H1 (cell line): ENCODE measurements at regions not wholly inside any gene's neighbourhood (a gene's known extent, or its start where the extent isn't known, plus 50 kb on each side); places are given as distances from the start of the nearest gene placed in this dataset.

Experiments
- CTCF ChIA-PET: fragments of 300-600 bp; sonication (Branson Sonifier 250); formaldehyde crosslinking; loops from one replicate; lab custom pipeline; 2021; ENCODE audit not compliant: partially characterized antibody; lab: Charles Lee
- POLR2A ChIA-PET: fragments of 300-600 bp; sonication (Branson Sonifier 250); formaldehyde crosslinking; loops from one replicate; lab custom pipeline; 2021; ENCODE audit warnings: inconsistent platforms; ENCODE audit not compliant: partially characterized antibody; lab: Charles Lee
- DNase-seq, 2 experiments: peaks; one replicate each; pipeline versions ENCODE4 v3.0.0 to v3.0.0-alpha.2; 2010 to 2022; ENCODE audit warnings: low spot score in 2 of 2, low read depth in 1 of 2, mixed read lengths in 1 of 2
- FAIRE-seq: peaks from 2 replicates; lab custom pipeline; 2011; peaks lifted over from hg19 to GRCh38; lab: Jason Lieb, UNC
- H2AFZ ChIP-seq: 2 replicates; pipeline ENCODE4 v1.8.1; 2012; ENCODE audit warnings: low read length, inconsistent platforms
- H2AK5ac ChIP-seq: 2 replicates; pipeline ENCODE4 v1.6.1; 2013; ENCODE audit warnings: low read depth, low read length
- H2BK120ac ChIP-seq: replicated peaks from 2 replicates; pipeline ENCODE3; 2013; ENCODE audit warnings: low read depth, low read length, inconsistent platforms
- H2BK12ac ChIP-seq: 2 replicates; pipeline ENCODE4 v1.6.1; 2013; ENCODE audit warnings: low read depth, low read length
- H2BK15ac ChIP-seq: 2 replicates; pipeline ENCODE4 v1.6.1; 2013; ENCODE audit warnings: low read length
- H2BK20ac ChIP-seq: 2 replicates; pipeline ENCODE4 v1.6.1; 2013; ENCODE audit warnings: low read length
- H2BK5ac ChIP-seq: 2 replicates; pipeline ENCODE4 v1.6.1; 2013; ENCODE audit warnings: low read depth, low read length
- H3K14ac ChIP-seq: 2 replicates; pipeline ENCODE4 v1.6.1; 2013; ENCODE audit warnings: inconsistent platforms; ENCODE audit not compliant: insufficient read length
- H3K18ac ChIP-seq: 2 replicates; pipeline ENCODE4 v1.6.1; 2013; ENCODE audit warnings: low read length; ENCODE audit errors: extremely low read depth
- H3K23ac ChIP-seq: 2 replicates; pipeline ENCODE4 v1.6.1; 2013; ENCODE audit warnings: inconsistent platforms; ENCODE audit not compliant: insufficient read length
- H3K23me2 ChIP-seq: 2 replicates; pipeline ENCODE4 v1.6.1; 2013; ENCODE audit warnings: low read depth, low read length
- H3K27ac ChIP-seq: 2 replicates; pipeline ENCODE4 v1.6.1; 2011; ENCODE audit warnings: low read depth, low read length, inconsistent platforms
- H3K27me3 ChIP-seq, 4 experiments: replicated peaks in 1 of 4; 1 replicate in 1 of 4; 2 replicates in 3 of 4; pipeline versions ENCODE4 v1.6.1 to v1.8.1; 2011 to 2013; ENCODE audit warnings: low read length in 3 of 4, mild to moderate bottlenecking in 3 of 4, inconsistent platforms in 2 of 4, mixed read lengths in 2 of 4, moderate library complexity in 1 of 4; ENCODE audit not compliant: control insufficient read depth in 3 of 4, insufficient read depth in 3 of 4; ENCODE audit errors: extremely low read depth in 1 of 4
- H3K36me3 ChIP-seq, 4 experiments: 2 replicates each; pipeline versions ENCODE4 v1.6.1 to v1.8.1; 2011 to 2013; ENCODE audit warnings: mild to moderate bottlenecking in 4 of 4, low read length in 3 of 4, moderate library complexity in 2 of 4, control low read depth in 1 of 4, inconsistent platforms in 1 of 4; ENCODE audit not compliant: insufficient read depth in 4 of 4, control insufficient read depth in 2 of 4
- H3K4ac ChIP-seq: replicated peaks from 2 replicates; pipeline ENCODE3; 2013; ENCODE audit warnings: low read length, low read depth, mixed read lengths, inconsistent platforms; ENCODE audit not compliant: insufficient read length
- H3K4me1 ChIP-seq, 4 experiments: replicated peaks in 1 of 4; 1 replicate in 1 of 4; 2 replicates in 3 of 4; pipeline versions ENCODE4 v1.6.1 to v1.8.1; 2011 to 2013; ENCODE audit warnings: low read length in 3 of 4, inconsistent platforms in 2 of 4, mixed read lengths in 1 of 4; ENCODE audit not compliant: insufficient read depth in 4 of 4, control insufficient read depth in 3 of 4
- H3K4me2 ChIP-seq, 2 experiments: 2 replicates each; pipeline versions ENCODE4 v1.6.1 to v1.8.1; 2011 to 2013; ENCODE audit warnings: low read depth in 2 of 2, low read length in 2 of 2, control low read depth in 1 of 2, inconsistent platforms in 1 of 2, mild to moderate bottlenecking in 1 of 2; ENCODE audit not compliant: insufficient read depth in 1 of 2
- H3K4me3 ChIP-seq, 4 experiments: fragments of 200-600, 300-600 bp in 1 of 4; sonication (generic), shearing (Covaris generic), sonication (Bioruptor Twin) in 1 of 4; 2 replicates each; pipeline versions ENCODE4 v1.5.1 to v1.8.1; 2011 to 2016; ENCODE audit warnings: low read length in 4 of 4, low read depth in 3 of 4, control low read depth in 2 of 4, inconsistent platforms in 2 of 4, mild to moderate bottlenecking in 2 of 4, mixed read lengths in 1 of 4, moderate library complexity in 1 of 4; ENCODE audit not compliant: insufficient read depth in 2 of 4; ENCODE audit errors: extremely low read depth in 1 of 4
- H3K56ac ChIP-seq: replicated peaks from 2 replicates; pipeline ENCODE3; 2013; ENCODE audit warnings: low read depth, mild to moderate bottlenecking, mixed read lengths, low read length, inconsistent platforms; ENCODE audit not compliant: insufficient read length
- H3K79me1 ChIP-seq: 2 replicates; pipeline ENCODE4 v1.6.1; 2013; ENCODE audit warnings: low read depth, low read length, control low read depth
- H3K79me2 ChIP-seq, 2 experiments: 2 replicates each; pipeline versions ENCODE4 v1.6.1 to v1.8.1; 2012 to 2013; ENCODE audit warnings: low read length in 2 of 2, mild to moderate bottlenecking in 2 of 2, inconsistent platforms in 1 of 2; ENCODE audit not compliant: insufficient read depth in 2 of 2, control insufficient read depth in 1 of 2
- H3K9ac ChIP-seq, 4 experiments: replicated peaks in 1 of 4; 1 replicate in 1 of 4; 2 replicates in 3 of 4; pipeline versions ENCODE4 v1.6.1 to v1.8.1; 2011 to 2013; ENCODE audit warnings: low read depth in 3 of 4, low read length in 3 of 4, control low read depth in 2 of 4, mild to moderate bottlenecking in 2 of 4, moderate library complexity in 2 of 4, inconsistent platforms in 1 of 4; ENCODE audit errors: extremely low read depth in 1 of 4
- H3K9me3 ChIP-seq, 2 experiments: 2 replicates each; pipeline versions ENCODE4 v1.6.1 to v1.8.1; 2012 to 2013; ENCODE audit warnings: mild to moderate bottlenecking in 2 of 2, moderate library complexity in 2 of 2, control low read depth in 1 of 2, inconsistent platforms in 1 of 2, low read depth in 1 of 2, low read length in 1 of 2, mixed read lengths in 1 of 2; ENCODE audit not compliant: insufficient read depth in 2 of 2
- H4K20me1 ChIP-seq, 2 experiments: replicated peaks in 1 of 2; 2 replicates each; pipeline versions ENCODE3 to v1.8.1; 2011 to 2013; ENCODE audit warnings: inconsistent platforms in 2 of 2, low read length in 2 of 2, mild to moderate bottlenecking in 1 of 2; ENCODE audit not compliant: insufficient read depth in 2 of 2, control insufficient read depth in 1 of 2
- H4K5ac ChIP-seq: 2 replicates; pipeline ENCODE4 v1.6.1; 2013; ENCODE audit warnings: low read length, low read depth, mixed read lengths, inconsistent platforms; ENCODE audit not compliant: insufficient read length
- H4K8ac ChIP-seq: 2 replicates; pipeline ENCODE4 v1.8.0; 2013; ENCODE audit warnings: mild to moderate bottlenecking, moderate library complexity, low read length, inconsistent platforms; ENCODE audit not compliant: insufficient read depth; ENCODE audit errors: extremely low read depth
- H4K91ac ChIP-seq: replicated peaks from 2 replicates; pipeline ENCODE3; 2013; ENCODE audit warnings: low read length, mixed read lengths, inconsistent platforms; ENCODE audit not compliant: insufficient read length
- ASH2L ChIP-seq: fragments of 200-600, 300-600 bp; sonication (generic); IDR thresholded peaks from one replicate; pipeline ENCODE4 v1.7.1; 2017; ENCODE audit warnings: low read length
- ATF2 ChIP-seq: IDR thresholded peaks from 2 replicates; pipeline ENCODE4 v1.6.1; 2012; ENCODE audit warnings: low read length, inconsistent platforms
- CEBPB ChIP-seq: IDR thresholded peaks from 2 replicates; pipeline ENCODE4 v1.6.1; 2012; ENCODE audit warnings: low read depth, low read length
- GABPA ChIP-seq: IDR thresholded peaks from 2 replicates; pipeline ENCODE4 v1.6.1; 2011; ENCODE audit warnings: mild to moderate bottlenecking, low read length, moderate library complexity, borderline replicate concordance; ENCODE audit not compliant: insufficient read depth
- GTF2F1 ChIP-seq: IDR thresholded peaks from 2 replicates; pipeline ENCODE4 v1.6.1; 2012; ENCODE audit warnings: low read depth, low read length, improper control_type of control experiment, borderline replicate concordance
- MAFK ChIP-seq: IDR thresholded peaks from 2 replicates; pipeline ENCODE4 v1.6.1; 2012; ENCODE audit warnings: low read depth, mild to moderate bottlenecking, improper control_type of control experiment, low read length
- RAD21 ChIP-seq, 2 experiments: IDR thresholded peaks in 1 of 2; conservative IDR thresholded peaks in 1 of 2; 2 replicates each; pipeline ENCODE4 v1.6.1; 2011; ENCODE audit warnings: low read depth in 2 of 2, low read length in 2 of 2, improper control_type of control experiment in 1 of 2, inconsistent platforms in 1 of 2, mild to moderate bottlenecking in 1 of 2, moderate library complexity in 1 of 2
- SIX5 ChIP-seq: IDR thresholded peaks from 2 replicates; pipeline ENCODE4 v1.6.1; 2011; ENCODE audit warnings: mild to moderate bottlenecking, low read depth, low read length
- SP1 ChIP-seq: IDR thresholded peaks from 2 replicates; pipeline ENCODE4 v1.6.1; 2011; ENCODE audit warnings: low read depth, low read length
- SRF ChIP-seq: IDR thresholded peaks from 2 replicates; pipeline ENCODE4 v1.6.1; 2011; ENCODE audit warnings: mild to moderate bottlenecking, low read depth, low read length, moderate library complexity
- SUZ12 ChIP-seq: fragments of 200-600 bp; sonication (generic); IDR thresholded peaks from 2 replicates; pipeline ENCODE4 v1.6.1; 2012; ENCODE audit warnings: mild to moderate bottlenecking, inconsistent platforms, low read length, moderate library complexity, mixed read lengths
- TAF7 ChIP-seq: optimal IDR thresholded peaks from 2 replicates; pipeline ENCODE3; 2011; ENCODE audit warnings: low read depth, mild to moderate bottlenecking, inconsistent platforms, low read length, moderate library complexity, borderline replicate concordance
- TCF12 ChIP-seq: IDR thresholded peaks from 2 replicates; pipeline ENCODE4 v1.6.1; 2011; ENCODE audit warnings: low read depth, mild to moderate bottlenecking, low read length
- WGBS, 2 experiments: shearing (Covaris generic) in 1 of 2; methylation state at CpG; one replicate each; pipeline versions ENCODE4 v1.1.6 to v1.1.7; 2013 to 2015; ENCODE audit warnings: low lambda C conversion rate in 2 of 2, mixed read lengths in 2 of 2, inconsistent platforms in 1 of 2, low coverage in 1 of 2, missing lambda C conversion rate in 1 of 2; ENCODE audit not compliant: insufficient replicate concordance in 2 of 2, insufficient coverage in 1 of 2, insufficient read length in 1 of 2; ENCODE audit errors: extremely low coverage in 1 of 2, missing lambda C conversion rate in 1 of 2; 5-methylcytosine and 5-hydroxymethylcytosine counted together
- TF ChIP-seq, protein P1 (sequence below): IDR thresholded peaks from 2 replicates; pipeline ENCODE4 v1.6.1; 2012; ENCODE audit warnings: inconsistent platforms

DNA sequence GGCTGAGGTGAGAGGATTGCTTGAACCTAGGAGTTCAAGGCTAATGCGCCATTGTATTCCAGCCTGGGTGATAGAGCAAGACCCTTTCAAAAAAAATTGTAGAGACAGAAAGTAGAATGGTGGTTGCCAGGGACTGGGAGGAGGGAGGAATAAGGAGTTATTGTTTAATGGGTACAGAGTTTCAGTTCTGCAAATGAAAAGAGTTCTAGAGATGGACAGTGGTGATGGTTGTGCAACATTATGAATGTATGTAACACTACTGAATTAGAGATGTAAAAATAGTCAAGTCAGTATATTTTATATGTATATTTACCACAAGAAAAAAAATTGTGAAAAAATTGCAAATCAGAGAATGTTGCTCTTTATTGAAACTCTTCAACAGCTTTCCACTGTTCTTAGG, 266.5 kb upstream of the NPY start:
- H2BK120ac ChIP-seq: no peak overlapping the region
- H3K79me1 ChIP-seq: no peaks in the 10 kb centered on the region
- no peaks in the 10 kb centered on the region for H3K23me2 ChIP-seq
- H4K91ac ChIP-seq: no peak overlapping the region
- no peak overlapping the region for H2BK15ac ChIP-seq
- no peaks in the 10 kb centered on the region for H3K9me3 ChIP-seq
- no peak overlapping the region for H3K4me3 ChIP-seq
- no peak overlapping the region for H4K5ac ChIP-seq
- H3K4me2 ChIP-seq: no peak overlapping the region
- H2AFZ ChIP-seq: no peak overlapping the region
- POLR2A ChIA-PET: no interaction called here
- H2BK20ac ChIP-seq: no peak overlapping the region
- H4K8ac ChIP-seq: no peak overlapping the region
- no peak overlapping the region for H3K27ac ChIP-seq
- H3K36me3 ChIP-seq: no peaks in the 10 kb centered on the region
- no peak overlapping the region for H3K56ac ChIP-seq
- H3K4me1 ChIP-seq: no peaks in the 10 kb centered on the region
- H3K27me3 ChIP-seq: no peaks in the 10 kb centered on the region
- no peak overlapping the region for H2BK5ac ChIP-seq
- H4K20me1 ChIP-seq: no peaks in the 10 kb centered on the region
- no peak overlapping the region for H3K18ac ChIP-seq
- H3K23ac ChIP-seq: no peak overlapping the region
- H3K4ac ChIP-seq: no peak overlapping the region
- WGBS, 2 experiments: 76% methylated on average over 1 of the region's 1 CpG; no CpG with 5 or more reads in 1 of the 2 experiments
- H2AK5ac ChIP-seq: no peak overlapping the region
- H3K79me2 ChIP-seq: no peaks in the 10 kb centered on the region
- H3K9ac ChIP-seq: no peak overlapping the region
- H3K14ac ChIP-seq: no peak overlapping the region
- FAIRE-seq: no peak
- DNase-seq: no peak
- H2BK12ac ChIP-seq: no peak overlapping the region
- CTCF ChIA-PET: interaction anchor here (1.3 kb wide), 1 partner anchor 26 kb away, joined by 3 read pairs; no protein-coding TSS in a partner anchor
- TF ChIP-seq SUZ12: no peak
- TF ChIP-seq SIX5: no peak
- no peak for TF ChIP-seq GTF2F1
- TF ChIP-seq SRF: no peak
- TF ChIP-seq SP1: no peak
- TF ChIP-seq GABPA: no peak
- TF ChIP-seq TAF7: no peak
- TF ChIP-seq ASH2L: no peak
- TF ChIP-seq, protein P1, sequence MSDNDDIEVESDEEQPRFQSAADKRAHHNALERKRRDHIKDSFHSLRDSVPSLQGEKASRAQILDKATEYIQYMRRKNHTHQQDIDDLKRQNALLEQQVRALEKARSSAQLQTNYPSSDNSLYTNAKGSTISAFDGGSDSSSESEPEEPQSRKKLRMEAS: no peak
- TF ChIP-seq RAD21 (IDR thresholded peaks at IDR 0.05 in 1 of 2, conservative IDR thresholded peaks at IDR 0.05 in 1 of 2; ENCODE audit: low read depth in 2 of 2, low read length in 2 of 2): no peak
- no peak for TF ChIP-seq TCF12
- no peak for TF ChIP-seq MAFK
- TF ChIP-seq CEBPB: no peak
- TF ChIP-seq ATF2: no peak
